G401 (cell line): ENCODE measurements at regions not wholly inside any gene's neighbourhood (a gene's known extent, or its start where the extent isn't known, plus 50 kb on each side); places are given as distances from the start of the nearest gene placed in this dataset.

ENCODE experiments used
- DNase-seq: peaks from one replicate; pipeline ENCODE4 v3.0.0-alpha.2; 2015; ENCODE audit warnings: low spot score
- in situ Hi-C: cut with HindIII; loops from 2 replicates; pipeline ENCODE4 v1.10.0; 2016; ENCODE audit warnings: low sequenced_read_pairs, mixed read lengths

- DNase-seq = no peak
- in situ Hi-C loops = no loop called here
Observed at GRCh38 chr16:49216593-49216992, 65.0 kb downstream of the CBLN1 start.

- in situ Hi-C loops = no loop called here
- no peak for DNase-seq
Observed at GRCh38 chr16:49213594-49213993, 68.0 kb downstream of the CBLN1 start.

- no peak for DNase-seq
- in situ Hi-C loops = no loop called here
Observed at GRCh38 chr16:49204191-49204590, 77.4 kb downstream of the CBLN1 start.

GRCh38 chr16:49203361-49203760 is 78.3 kb downstream of the CBLN1 start:
- in situ Hi-C loops = no loop called here
- no peak for DNase-seq

DNA sequence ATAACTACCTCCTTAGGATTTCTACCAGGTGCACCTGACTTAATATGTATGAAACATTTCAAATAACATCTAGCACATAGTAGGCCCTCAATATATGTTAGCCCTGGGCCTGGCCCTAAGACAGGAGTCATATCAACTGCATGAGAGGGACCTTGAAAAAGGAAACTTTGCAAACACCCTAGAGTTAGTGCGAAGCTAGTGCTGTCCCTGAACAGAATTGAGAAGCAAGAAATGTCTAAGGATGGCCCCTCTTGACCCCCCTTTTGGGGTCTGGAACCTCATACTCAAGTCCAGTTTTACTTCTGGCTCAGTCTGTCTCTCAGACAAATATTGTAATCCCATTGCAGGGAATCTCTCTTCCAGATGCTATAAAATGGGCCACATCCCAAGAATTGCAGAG is 80.5 kb downstream of the CBLN1 start:
- no peak for DNase-seq

DNA sequence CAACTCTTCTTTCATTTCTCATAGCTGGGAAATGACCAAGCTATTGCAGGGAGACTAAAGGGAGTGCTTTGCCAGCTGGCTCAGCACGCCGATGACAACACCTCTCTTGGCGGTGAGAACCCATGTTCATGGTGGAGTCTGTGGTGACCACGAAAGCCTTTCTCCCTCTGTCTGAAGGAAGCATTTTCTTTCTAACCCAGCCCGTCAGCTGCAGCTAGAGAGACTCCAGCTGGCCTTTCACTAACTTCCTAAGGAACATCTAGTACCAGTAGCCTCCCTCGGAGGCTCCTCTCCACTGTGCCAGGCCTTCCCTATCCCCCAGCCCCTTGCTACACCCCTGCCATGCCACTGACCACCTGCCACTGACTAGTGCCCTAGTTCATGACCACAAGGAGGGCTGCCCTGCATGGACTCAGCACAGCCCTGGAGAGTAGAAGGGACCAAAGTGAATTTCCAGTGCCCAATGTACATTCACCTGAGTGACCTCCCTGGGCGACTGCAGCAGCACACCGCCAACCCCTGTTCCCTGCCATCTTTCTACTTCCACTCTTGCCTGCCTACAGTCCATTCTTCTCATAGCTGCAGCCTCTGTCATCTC is 81.3 kb downstream of the CBLN1 start:
- no peak for DNase-seq
- in situ Hi-C loops = no loop called here

More for the DNA sequence above, 80.5 kb downstream of the CBLN1 start:
- in situ Hi-C loops = no loop called here

GRCh38 chr16:49195237-49195548 is 86.4 kb downstream of the CBLN1 start:
- in situ Hi-C loops = no loop called here
- DNase-seq = no peak

DNA sequence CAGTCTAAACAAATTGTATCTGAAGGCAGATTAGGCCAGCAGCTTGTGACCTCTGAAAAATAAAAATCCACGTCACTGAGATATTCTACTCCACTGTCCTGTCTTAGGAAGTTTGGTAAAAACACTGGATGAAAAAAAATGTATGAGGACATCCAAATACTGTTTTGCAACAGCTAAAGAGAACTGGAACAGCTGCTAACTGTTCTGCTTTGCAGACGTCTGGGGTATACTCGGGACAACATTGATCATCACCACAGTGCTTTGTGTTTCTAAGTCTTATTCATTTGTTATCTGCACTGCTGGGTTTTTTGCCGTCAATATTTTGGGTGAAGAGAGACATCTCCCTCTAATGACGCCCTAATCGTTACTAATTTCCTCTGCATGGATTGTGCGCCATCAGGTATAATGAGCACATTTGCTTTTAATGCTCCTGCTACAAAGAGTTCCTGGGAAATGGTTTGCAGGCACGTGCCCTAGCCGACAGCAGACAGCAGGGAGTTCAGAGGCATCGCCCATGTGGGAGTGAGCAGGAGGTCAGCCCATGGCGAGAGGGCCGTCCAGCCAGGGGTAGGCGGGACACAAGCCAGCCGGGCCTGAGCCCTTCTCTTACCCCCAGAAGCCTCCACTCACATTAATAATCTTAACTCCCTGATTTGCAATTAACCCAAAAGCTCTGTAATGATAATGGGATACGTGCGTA is 87.0 kb downstream of the CBLN1 start:
- DNase-seq = no peak
- in situ Hi-C loops = no loop called here

- DNase-seq = no peak
- in situ Hi-C loops = no loop called here
Observed at GRCh38 chr16:49193596-49193995, 88.0 kb downstream of the CBLN1 start.

- in situ Hi-C loops = no loop called here
- no peak for DNase-seq
Observed at GRCh38 chr16:49189286-49189685, 92.4 kb downstream of the CBLN1 start.

DNA sequence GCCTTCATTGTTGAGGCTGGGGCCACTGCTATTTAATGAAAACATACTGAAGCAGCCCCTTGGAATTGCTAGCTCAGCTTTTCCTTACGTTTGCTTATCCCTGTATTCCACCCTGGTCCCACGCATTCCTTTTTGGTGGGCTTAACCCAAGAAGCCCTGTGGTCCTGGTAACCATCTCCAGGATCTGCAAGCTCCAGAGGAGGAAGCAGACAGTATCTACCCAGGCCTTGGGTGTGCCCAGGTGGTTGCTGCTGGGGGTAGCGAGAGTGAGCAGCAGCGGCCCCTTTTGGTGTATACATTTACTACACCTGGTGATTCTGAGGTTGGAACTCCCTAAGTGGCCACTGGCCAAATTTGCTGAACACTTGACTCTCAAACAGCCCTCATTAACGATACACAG is 97.7 kb downstream of the CBLN1 start:
- peak; percentile 14 for DNase-seq
- in situ Hi-C loops = no loop called here

DNA sequence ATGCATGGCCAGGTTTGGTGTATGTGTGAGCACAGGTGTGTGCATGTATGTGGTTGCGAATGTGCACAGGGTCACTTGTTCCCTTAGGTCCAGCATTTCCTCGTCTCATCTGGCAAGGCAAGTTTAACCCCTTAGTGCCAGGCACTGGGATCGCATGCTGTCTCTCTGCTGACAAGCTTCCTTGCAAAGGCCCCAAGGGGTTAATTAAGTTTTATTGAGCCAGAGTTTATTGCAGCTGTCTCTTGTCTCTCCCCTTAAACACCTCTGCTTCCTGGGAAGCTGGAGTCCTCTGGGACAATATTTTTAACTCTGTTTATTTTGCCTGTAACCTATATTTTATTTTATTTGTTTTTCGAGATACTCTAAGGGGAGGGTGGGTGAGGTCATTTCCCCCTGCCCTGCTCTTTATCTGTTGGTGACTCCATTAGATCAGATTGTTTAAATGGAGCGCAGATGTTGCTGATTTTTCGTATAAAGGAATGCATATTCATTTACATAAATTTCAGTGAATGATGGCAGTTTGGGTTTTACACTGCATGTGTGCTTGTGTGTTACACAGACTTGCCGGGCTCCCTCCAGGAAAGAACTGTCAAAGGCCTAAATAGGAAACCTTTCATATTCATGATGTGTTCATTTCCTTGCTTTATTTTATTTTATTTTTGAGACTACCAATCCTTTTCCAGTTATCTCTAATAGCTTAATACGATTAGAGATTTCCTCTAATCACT is 99.7 kb downstream of the CBLN1 start:
- in situ Hi-C loops = no loop called here
- DNase-seq = no peak

GRCh38 chr16:49179714-49180330 is 101.8 kb downstream of the CBLN1 start:
- peak; percentile 5 for DNase-seq
- in situ Hi-C loops = no loop called here

GRCh38 chr16:49168126-49168525 is 113.5 kb downstream of the CBLN1 start:
- no peak for DNase-seq
- in situ Hi-C loops = no loop called here

DNA sequence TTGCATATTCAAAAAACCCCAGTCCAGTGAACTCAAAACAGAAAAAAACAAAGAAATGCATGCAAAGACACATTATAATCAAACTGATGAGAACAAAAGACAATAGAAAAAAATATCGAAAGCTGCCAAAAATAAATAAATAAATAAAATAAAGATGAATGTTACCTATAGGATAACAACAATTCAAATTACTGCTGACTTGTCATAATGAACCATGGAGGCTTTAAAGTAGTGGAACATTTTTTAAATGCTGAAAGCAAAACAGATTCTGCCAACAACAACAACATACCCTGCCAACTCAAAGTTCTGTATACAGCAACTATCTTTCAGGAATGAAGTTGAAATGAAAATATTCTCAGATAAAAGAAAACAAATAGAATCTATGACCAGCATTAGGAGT is 116.6 kb downstream of the CBLN1 start:
- in situ Hi-C loops = no loop called here
- no peak for DNase-seq

GRCh38 chr16:49161191-49161590 is 120.4 kb downstream of the CBLN1 start:
- in situ Hi-C loops = no loop called here
- no peak for DNase-seq

DNA sequence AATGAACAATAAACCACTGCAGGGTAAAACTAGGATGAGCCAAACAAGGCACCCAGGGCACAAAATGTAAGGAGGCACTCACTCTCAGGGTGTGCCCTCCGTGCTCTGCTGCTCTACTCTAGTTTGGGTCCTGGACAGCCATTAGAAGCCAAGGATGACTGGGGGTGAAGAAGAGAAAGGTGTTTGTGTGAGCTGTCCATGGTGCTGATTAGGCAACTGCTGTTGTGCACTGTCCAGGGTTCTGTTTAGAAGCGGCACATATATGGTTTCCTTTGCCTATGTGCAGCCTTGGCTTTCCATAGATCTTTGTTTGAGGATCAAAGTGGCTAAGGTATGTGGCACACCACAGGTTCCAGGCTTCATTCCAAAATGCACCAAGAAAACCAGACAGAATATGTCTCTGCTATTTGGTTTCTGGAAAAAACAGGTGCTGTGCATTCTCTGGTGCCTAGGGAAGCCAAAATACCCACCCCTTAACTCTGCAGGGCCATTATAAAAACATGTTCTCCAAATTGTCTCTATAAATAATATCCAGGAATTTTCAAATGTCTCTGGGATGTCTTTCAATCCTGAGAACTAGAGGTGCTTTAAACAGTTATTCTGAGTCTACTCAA is 123.5 kb downstream of the CBLN1 start:
- in situ Hi-C loops = no loop called here

DNA sequence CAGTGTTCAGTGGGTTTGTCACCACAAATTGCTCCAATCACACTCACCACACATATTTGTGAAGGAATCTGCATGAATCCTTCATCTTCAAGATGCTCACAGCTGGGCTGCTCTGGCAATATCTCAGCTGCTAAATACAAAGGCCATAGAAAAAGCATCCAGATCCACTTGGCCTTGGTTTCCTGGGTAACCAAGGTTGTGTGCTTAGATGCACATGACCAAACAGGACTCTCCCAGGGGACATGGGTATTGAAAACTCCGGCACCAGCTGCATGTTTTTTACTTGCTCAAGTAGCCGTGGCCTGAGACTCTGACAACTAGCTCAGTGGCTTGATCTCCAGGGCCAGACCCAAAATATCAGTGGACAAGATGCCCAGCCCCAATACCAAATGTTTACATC is 131.3 kb downstream of the CBLN1 start:
- in situ Hi-C loops = no loop called here
- no peak for DNase-seq

More for the DNA sequence above, 123.5 kb downstream of the CBLN1 start:
- peak; percentile 53 for DNase-seq

DNA sequence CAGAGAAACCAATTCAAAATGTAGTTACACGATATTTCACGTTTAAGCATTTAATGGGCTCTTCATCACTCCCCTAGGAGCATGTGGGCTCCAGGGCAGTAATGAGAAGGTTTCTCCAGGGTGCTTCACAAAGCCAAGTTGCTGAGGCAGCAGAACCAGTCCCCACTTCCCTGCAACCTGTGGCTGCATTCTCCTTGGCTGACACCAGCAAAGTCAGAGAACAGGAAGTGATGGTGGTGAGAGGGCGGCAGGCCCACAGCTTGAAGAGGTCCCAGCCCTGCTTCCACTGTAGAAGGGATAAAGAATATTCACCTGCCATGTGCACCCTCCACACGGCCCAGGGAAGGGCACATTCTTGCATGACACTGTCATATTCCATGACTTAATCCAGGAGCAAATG is 133.2 kb downstream of the CBLN1 start:
- in situ Hi-C loops = no loop called here
- no peak for DNase-seq

DNA sequence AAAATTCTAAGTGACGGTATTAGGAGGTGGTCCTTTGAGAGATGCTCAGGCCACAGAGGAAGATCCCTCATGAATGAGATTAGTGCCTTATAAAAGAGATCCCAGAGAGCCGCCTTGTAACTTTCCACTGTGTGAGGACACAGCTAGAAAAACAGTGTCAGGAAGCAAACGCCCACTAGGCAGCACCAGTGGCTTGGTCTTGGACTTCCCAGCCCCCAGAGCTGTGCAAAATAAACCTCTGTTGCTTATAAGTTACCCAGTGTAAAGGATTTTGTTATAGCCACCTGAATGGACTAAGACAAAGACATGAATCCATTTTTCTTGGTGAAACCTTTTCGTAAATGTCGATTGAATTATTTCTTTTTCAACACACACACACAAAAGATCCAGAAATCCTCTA is 141.0 kb downstream of the CBLN1 start:
- in situ Hi-C loops = no loop called here
- DNase-seq = no peak
